ENCODE measurements at regions not wholly inside any gene's neighbourhood (a gene's known extent, or its start where the extent isn't known, plus 50 kb on each side); places are given as distances from the start of the nearest gene placed in this dataset.

DNA sequence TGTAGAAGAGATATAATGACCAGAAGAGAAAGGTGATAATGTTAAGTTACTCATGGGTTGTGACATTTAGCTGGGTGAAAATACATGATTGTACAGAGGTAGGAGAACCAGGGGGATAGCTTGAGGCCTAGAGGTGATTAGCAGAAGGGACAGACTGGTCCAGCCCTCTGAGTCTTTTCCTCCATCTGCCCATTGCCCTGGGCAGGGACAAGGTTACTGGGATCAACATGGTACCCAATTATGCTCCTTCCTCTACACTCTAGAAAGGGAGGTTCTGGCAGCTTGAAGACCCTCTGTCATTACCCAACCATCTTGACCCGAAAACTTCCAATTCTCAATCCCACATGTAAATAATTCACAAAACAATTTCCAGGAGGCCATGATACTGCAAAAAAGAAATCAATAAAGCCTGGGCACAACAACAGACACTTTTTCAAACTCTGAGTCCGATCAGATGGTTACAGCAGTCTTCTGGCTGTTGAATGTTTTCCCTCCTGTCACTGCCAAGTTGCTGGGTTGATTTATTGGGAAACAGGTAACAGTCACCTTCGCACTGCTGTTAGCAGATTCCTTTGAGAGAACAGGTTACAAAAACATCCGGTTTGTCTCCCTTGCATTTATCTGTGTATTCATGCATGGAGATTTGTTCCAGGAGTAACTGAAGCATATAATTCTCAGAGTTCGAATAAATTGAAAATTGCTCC, 239.1 kb upstream of the HTR2A start:
- no peak overlapping the region for H3K4me3 ChIP-seq
- 46 to 67% methylated on average over 5 of the region's 5 CpGs for WGBS, 2 donors
- no peaks in the 10 kb centered on the region for H3K36me3 ChIP-seq
- TF ChIP-seq, protein P1, sequence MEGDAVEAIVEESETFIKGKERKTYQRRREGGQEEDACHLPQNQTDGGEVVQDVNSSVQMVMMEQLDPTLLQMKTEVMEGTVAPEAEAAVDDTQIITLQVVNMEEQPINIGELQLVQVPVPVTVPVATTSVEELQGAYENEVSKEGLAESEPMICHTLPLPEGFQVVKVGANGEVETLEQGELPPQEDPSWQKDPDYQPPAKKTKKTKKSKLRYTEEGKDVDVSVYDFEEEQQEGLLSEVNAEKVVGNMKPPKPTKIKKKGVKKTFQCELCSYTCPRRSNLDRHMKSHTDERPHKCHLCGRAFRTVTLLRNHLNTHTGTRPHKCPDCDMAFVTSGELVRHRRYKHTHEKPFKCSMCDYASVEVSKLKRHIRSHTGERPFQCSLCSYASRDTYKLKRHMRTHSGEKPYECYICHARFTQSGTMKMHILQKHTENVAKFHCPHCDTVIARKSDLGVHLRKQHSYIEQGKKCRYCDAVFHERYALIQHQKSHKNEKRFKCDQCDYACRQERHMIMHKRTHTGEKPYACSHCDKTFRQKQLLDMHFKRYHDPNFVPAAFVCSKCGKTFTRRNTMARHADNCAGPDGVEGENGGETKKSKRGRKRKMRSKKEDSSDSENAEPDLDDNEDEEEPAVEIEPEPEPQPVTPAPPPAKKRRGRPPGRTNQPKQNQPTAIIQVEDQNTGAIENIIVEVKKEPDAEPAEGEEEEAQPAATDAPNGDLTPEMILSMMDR (IDR thresholded peaks at IDR 0.05), result no peak
- TF ChIP-seq POLR2AphosphoS5 (IDR thresholded peaks at IDR 0.05), result no peak
- no peak for TF ChIP-seq POLR2A (IDR thresholded peaks at IDR 0.05)
- no peak for TF ChIP-seq EP300 (IDR thresholded peaks at IDR 0.05)
- no peaks in the 10 kb centered on the region for H3K9me3 ChIP-seq
- intact Hi-C loops (cut with DNase I), result no loop called here
- no peak for DNase-seq
- H3K27me3 ChIP-seq, result no peaks in the 10 kb centered on the region
- no peak overlapping the region for H3K27ac ChIP-seq
- no peaks in the 10 kb centered on the region for H3K4me1 ChIP-seq

DNA sequence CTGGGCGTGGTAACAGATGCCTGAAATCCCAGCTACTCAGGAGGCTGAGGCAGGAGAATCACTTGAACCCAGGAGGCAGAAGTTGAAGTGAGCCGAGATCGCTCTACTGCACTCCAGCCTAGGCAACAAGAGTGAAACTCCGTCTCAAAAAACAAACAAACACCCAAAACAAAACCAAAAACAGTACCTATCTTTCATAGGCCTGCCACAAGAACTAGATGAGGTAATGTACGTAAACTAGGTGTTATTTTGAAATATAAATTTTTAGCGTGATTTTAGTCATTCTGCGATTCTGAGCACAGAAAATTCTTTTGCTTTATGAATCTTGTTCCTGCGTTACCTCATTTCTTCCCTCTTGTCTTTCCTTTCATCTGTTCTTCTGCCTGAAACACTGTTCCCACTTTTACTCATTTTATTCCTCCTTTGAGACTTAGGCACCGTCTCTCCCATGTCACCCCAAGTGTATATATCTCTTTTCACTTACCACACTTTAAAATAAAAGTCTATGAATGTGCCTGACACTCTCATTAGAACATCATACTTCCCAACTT, 238.2 kb upstream of the HTR2A start:
- intact Hi-C loops (cut with DNase I), result no loop called here

DNA sequence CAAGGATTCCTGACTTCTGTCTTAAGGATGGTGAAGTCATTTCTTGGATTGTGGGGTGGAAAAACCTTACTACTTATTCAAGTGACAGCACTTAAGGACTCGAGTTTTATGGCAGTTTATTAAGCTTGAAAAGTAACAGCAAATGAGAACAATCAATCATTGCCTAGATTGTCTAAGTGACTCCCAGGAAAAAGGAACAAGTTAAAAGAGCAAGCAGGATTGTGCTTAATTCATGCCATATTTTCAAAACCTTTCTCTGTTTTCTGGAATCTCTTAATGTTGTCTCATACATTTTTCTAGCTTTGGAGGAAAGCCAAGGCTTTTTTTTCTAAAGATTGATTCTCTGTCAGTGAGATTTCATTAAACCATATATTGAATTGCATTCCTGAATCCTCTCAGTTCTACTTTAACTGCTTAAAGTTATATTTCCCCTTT, 236.2 kb upstream of the HTR2A start:
- H3K27ac ChIP-seq, result no peak overlapping the region
- H3K4me1 ChIP-seq, result peaks cover 0 to 15% (median 5%) of the 10 kb centered on the region in 4 donors
- no peak overlapping the region for H3K4me3 ChIP-seq
- TF ChIP-seq EP300 (IDR thresholded peaks at IDR 0.05) (no peak), POLR2A (IDR thresholded peaks at IDR 0.05) (no peak), POLR2AphosphoS5 (IDR thresholded peaks at IDR 0.05) (no peak)
- TF ChIP-seq, protein P1 (IDR thresholded peaks at IDR 0.05), result no peak
- intact Hi-C loops (cut with DNase I), result no loop called here
- no peaks in the 10 kb centered on the region for H3K36me3 ChIP-seq
- H3K27me3 ChIP-seq, result no peaks in the 10 kb centered on the region
- WGBS, 2 donors, result 5 to 14% methylated on average over 1 of the region's 1 CpG
- H3K9me3 ChIP-seq, result no peaks in the 10 kb centered on the region
- DNase-seq, result no peak

More for the DNA sequence above, 238.2 kb upstream of the HTR2A start:
- WGBS, 2 donors, result 76 to 80% methylated on average over 9 of the region's 9 CpGs
- Histone ChIP-seq H3K4me1 (peaks cover 0 to 3% (median 0%) of the 10 kb centered on the region in 4 donors), H3K36me3 (no peaks in the 10 kb centered on the region), H3K27ac (no peak overlapping the region), H3K4me3 (no peak overlapping the region), H3K27me3 (no peaks in the 10 kb centered on the region), H3K9me3 (no peaks in the 10 kb centered on the region)
- no peak for TF ChIP-seq POLR2AphosphoS5 (IDR thresholded peaks at IDR 0.05)
- TF ChIP-seq, protein P1 (IDR thresholded peaks at IDR 0.05), result no peak
- TF ChIP-seq POLR2A (IDR thresholded peaks at IDR 0.05), result no peak
- no peak for TF ChIP-seq EP300 (IDR thresholded peaks at IDR 0.05)
- no peak for DNase-seq

DNA sequence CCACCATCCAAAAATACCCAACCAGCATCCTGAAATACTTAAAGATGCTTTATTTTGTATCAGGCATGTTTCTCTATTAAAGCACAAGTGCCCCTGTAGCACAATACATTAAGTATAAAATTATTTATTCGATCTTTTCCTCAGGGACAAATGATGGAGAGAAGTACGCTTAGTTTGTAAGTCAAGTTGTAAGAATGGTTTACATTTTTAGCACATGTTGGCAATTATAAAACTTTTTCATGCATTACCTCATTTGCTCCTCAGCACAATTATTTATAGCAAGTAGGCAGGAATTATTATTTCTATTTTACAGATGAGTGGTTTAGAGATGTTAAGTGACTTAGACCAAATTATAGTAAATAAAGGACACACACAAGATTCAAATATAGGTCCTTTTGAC, 232.6 kb upstream of the HTR2A start:
- Histone ChIP-seq H3K27me3 (no peaks in the 10 kb centered on the region), H3K27ac (no peak overlapping the region), H3K36me3 (no peaks in the 10 kb centered on the region), H3K4me3 (no peak overlapping the region), H3K4me1 (peaks cover 0 to 15% (median 5%) of the 10 kb centered on the region in 4 donors), H3K9me3 (no peaks in the 10 kb centered on the region)
- WGBS, 2 donors, result 54 to 83% methylated on average over 2 of the region's 2 CpGs
- DNase-seq, result no peak
- TF ChIP-seq, protein P1 (IDR thresholded peaks at IDR 0.05), result no peak
- TF ChIP-seq POLR2A (IDR thresholded peaks at IDR 0.05) (no peak), POLR2AphosphoS5 (IDR thresholded peaks at IDR 0.05) (no peak), EP300 (IDR thresholded peaks at IDR 0.05) (no peak)
- intact Hi-C loops (cut with DNase I), result no loop called here

Measured in sigmoid colon (tissue), 6 donors.